Vagina (tissue), 2 donors: ENCODE measurements at regions not wholly inside any gene's neighbourhood (a gene's known extent, or its start where the extent isn't known, plus 50 kb on each side); places are given as distances from the start of the nearest gene placed in this dataset.

Experiments used
- POLR2AphosphoS5 ChIP-seq, 2 donors: sonication (generic); formaldehyde crosslinking; IDR thresholded peaks; one replicate each; pipeline ENCODE4 v1.9.0; 2017; ENCODE audit warnings: antibody characterized with exemption in 2 of 2, mild to moderate bottlenecking in 2 of 2, low read depth in 1 of 2; ENCODE audit not compliant: insufficient read depth in 1 of 2
- TF ChIP-seq, protein P1 (sequence below), 3 experiments: fragments of 450-650 bp in 2 of 3; fragments of 200-600 bp in 1 of 3; sonication (generic) in 1 of 3; IDR thresholded peaks; one replicate each; pipeline ENCODE4 v1.5.1; 2017 to 2019; ENCODE audit warnings: antibody characterized with exemption in 3 of 3, mild to moderate bottlenecking in 2 of 3, moderate library complexity in 2 of 3

- TF ChIP-seq, protein P1, sequence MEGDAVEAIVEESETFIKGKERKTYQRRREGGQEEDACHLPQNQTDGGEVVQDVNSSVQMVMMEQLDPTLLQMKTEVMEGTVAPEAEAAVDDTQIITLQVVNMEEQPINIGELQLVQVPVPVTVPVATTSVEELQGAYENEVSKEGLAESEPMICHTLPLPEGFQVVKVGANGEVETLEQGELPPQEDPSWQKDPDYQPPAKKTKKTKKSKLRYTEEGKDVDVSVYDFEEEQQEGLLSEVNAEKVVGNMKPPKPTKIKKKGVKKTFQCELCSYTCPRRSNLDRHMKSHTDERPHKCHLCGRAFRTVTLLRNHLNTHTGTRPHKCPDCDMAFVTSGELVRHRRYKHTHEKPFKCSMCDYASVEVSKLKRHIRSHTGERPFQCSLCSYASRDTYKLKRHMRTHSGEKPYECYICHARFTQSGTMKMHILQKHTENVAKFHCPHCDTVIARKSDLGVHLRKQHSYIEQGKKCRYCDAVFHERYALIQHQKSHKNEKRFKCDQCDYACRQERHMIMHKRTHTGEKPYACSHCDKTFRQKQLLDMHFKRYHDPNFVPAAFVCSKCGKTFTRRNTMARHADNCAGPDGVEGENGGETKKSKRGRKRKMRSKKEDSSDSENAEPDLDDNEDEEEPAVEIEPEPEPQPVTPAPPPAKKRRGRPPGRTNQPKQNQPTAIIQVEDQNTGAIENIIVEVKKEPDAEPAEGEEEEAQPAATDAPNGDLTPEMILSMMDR (IDR thresholded peaks at IDR 0.05) = no peak
- no peak for TF ChIP-seq POLR2AphosphoS5 (IDR thresholded peaks at IDR 0.05; ENCODE audit: insufficient read depth in 1 of 2, low read depth in 1 of 2)
These were observed 272.4 kb upstream of the THSD7B start for GRCh38 chr2:136492901-136493300.
